Caco-2 (cell line): ENCODE measurements at regions not wholly inside any gene's neighbourhood (a gene's known extent, or its start where the extent isn't known, plus 50 kb on each side); places are given as distances from the start of the nearest gene placed in this dataset.

Experiments
- BruUV-seq: library from RNA; stranded (reverse); fragments of 400-500 nt; replicated peaks from 2 replicates; lab custom pipeline; 2021; lab: Mats Ljungman, UMichigan
- CTCF ChIA-PET: fragments of 300-600 bp; sonication (Branson Sonifier 250); formaldehyde crosslinking; loops from one replicate; lab custom pipeline; 2022; ENCODE audit warnings: antibody characterized with exemption; lab: Charles Lee
- POLR2A ChIA-PET: fragments of 300-600 bp; sonication (Branson Sonifier 250); formaldehyde crosslinking; loops from one replicate; lab custom pipeline; 2022; ENCODE audit warnings: antibody characterized with exemption; lab: Charles Lee
- DNase-seq, 2 experiments: peaks; one replicate each; pipeline versions ENCODE4 v3.0.0 to v3.0.0-alpha.2; 2020 to 2022
- H3K27me3 ChIP-seq: replicated peaks from 2 replicates; pipeline ENCODE4 v1.6.0; 2011; ENCODE audit warnings: low read length; ENCODE audit not compliant: control insufficient read depth, insufficient read depth
- H3K36me3 ChIP-seq: 2 replicates; pipeline ENCODE4 v1.5.1; 2011; ENCODE audit warnings: low read length; ENCODE audit not compliant: control insufficient read depth, insufficient read depth
- H3K4me1 ChIP-seq: fragments of 250-450 bp; sonication (Bioruptor Pico); 2 replicates; pipeline ENCODE4 v1.5.1; 2020; ENCODE audit warnings: mild to moderate bottlenecking
- H3K4me3 ChIP-seq: 2 replicates; pipeline ENCODE4 v1.5.1; 2011; ENCODE audit warnings: low read depth, mild to moderate bottlenecking, control low read depth, low read length
- H3K9me3 ChIP-seq: fragments of 250-450 bp; sonication (Bioruptor Pico); 2 replicates; pipeline ENCODE4 v1.5.1; 2020; ENCODE audit warnings: mild to moderate bottlenecking, moderate library complexity
- H3K27ac Mint-ChIP-seq: one replicate; pipeline ENCODE4 v1.8.0; 2022; ENCODE audit warnings: mixed read lengths; ENCODE audit not compliant: unreplicated experiment
- H3K27me3 Mint-ChIP-seq: one replicate; pipeline ENCODE4 v1.8.0; 2022; ENCODE audit warnings: mixed read lengths; ENCODE audit not compliant: insufficient read depth, unreplicated experiment
- H3K36me3 Mint-ChIP-seq: one replicate; pipeline ENCODE4 v1.8.0; 2022; ENCODE audit warnings: mild to moderate bottlenecking, mixed read lengths; ENCODE audit not compliant: insufficient read depth, unreplicated experiment
- H3K4me1 Mint-ChIP-seq: one replicate; pipeline ENCODE4 v1.8.0; 2022; ENCODE audit warnings: low read depth, mixed read lengths; ENCODE audit not compliant: unreplicated experiment
- H3K4me3 Mint-ChIP-seq: one replicate; pipeline ENCODE4 v1.8.0; 2022; ENCODE audit warnings: mild to moderate bottlenecking, moderate library complexity, mixed read lengths; ENCODE audit not compliant: unreplicated experiment
- H3K9me3 Mint-ChIP-seq: one replicate; pipeline ENCODE4 v1.8.0; 2022; ENCODE audit warnings: mixed read lengths; ENCODE audit not compliant: unreplicated experiment
- CTCF ChIP-seq, 2 experiments: fragments of 200-600 bp in 1 of 2; IDR thresholded peaks; 1 replicate in 1 of 2; 2 replicates in 1 of 2; pipeline versions ENCODE4 v1.5.1 to v1.8.0; 2011 to 2022; ENCODE audit warnings: antibody characterized with exemption in 1 of 2, control low read depth in 1 of 2, inconsistent platforms in 1 of 2, low read depth in 1 of 2, low read length in 1 of 2, mild to moderate bottlenecking in 1 of 2, moderate library complexity in 1 of 2; ENCODE audit not compliant: insufficient read depth in 1 of 2, severe bottlenecking in 1 of 2, unreplicated experiment in 1 of 2
- intact Hi-C: fragments of 100-400 bp; cut with micrococcal nuclease; formaldehyde crosslinking; loops from one replicate; pipeline ENCODE4 v1.10.0; 2022; ENCODE audit not compliant: unreplicated experiment

DNA sequence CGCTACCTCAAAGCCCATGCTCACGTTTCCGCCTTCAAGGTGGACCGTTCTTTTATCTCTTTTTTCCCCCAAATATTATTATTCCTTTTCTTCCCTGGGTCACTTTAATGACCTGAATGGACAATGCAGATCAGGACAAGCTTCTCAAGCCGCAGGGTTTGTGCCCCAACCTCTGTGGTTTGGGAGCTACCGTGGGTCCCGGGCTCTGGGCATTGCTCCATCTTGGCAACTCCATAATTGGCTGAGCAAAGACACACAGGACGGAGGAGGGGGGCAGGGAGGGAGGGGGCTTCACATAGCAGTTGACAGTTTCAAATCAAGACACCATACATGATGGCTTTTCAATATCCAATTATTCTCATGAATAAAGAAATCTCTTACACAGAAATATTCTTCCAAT lies 308.1 kb upstream of the FZD8 start:
- H3K4me1 ChIP-seq = no peaks in the 10 kb centered on the region
- no peaks in the 10 kb centered on the region for H3K9me3 Mint-ChIP-seq
- no peaks in the 10 kb centered on the region for H3K9me3 ChIP-seq
- no peak overlapping the region for H3K27ac Mint-ChIP-seq
- intact Hi-C loops = no loop called here
- BruUV-seq = no TSS peak
- no peak for DNase-seq
- no peak overlapping the region for H3K4me3 ChIP-seq
- POLR2A ChIA-PET = no interaction called here
- no peak for TF ChIP-seq CTCF (IDR thresholded peaks at IDR 0.05; ENCODE audit: insufficient read depth in 1 of 2, low read depth in 1 of 2, low read length in 1 of 2, severe bottlenecking in 1 of 2, unreplicated experiment in 1 of 2)
- no peak overlapping the region for H3K4me3 Mint-ChIP-seq
- no peaks in the 10 kb centered on the region for H3K27me3 ChIP-seq
- H3K4me1 Mint-ChIP-seq = no peaks in the 10 kb centered on the region
- peaks cover 23% of the 10 kb centered on the region for H3K27me3 Mint-ChIP-seq
- CTCF ChIA-PET = no interaction called here
- no peaks in the 10 kb centered on the region for H3K36me3 Mint-ChIP-seq
- H3K36me3 ChIP-seq = no peaks in the 10 kb centered on the region

GRCh38 chr10:35949811-35950211 lies 307.7 kb upstream of the FZD8 start:
- Histone ChIP-seq H3K4me1 (no peaks in the 10 kb centered on the region), H3K9me3 (no peaks in the 10 kb centered on the region), H3K4me3 (no peak overlapping the region), H3K27me3 (no peaks in the 10 kb centered on the region), H3K36me3 (no peaks in the 10 kb centered on the region)
- no peak for TF ChIP-seq CTCF (IDR thresholded peaks at IDR 0.05; ENCODE audit: insufficient read depth in 1 of 2, low read depth in 1 of 2, low read length in 1 of 2, severe bottlenecking in 1 of 2, unreplicated experiment in 1 of 2)
- CTCF ChIA-PET = no interaction called here
- Mint-ChIP-seq H3K4me1 (no peaks in the 10 kb centered on the region), H3K27ac (no peak overlapping the region), H3K36me3 (no peaks in the 10 kb centered on the region), H3K9me3 (no peaks in the 10 kb centered on the region), H3K4me3 (no peak overlapping the region), H3K27me3 (peaks cover 25% of the 10 kb centered on the region)
- no peak for DNase-seq
- POLR2A ChIA-PET = no interaction called here
- no TSS peak for BruUV-seq
- intact Hi-C loops = no loop called here

GRCh38 chr10:35946556-35946955 lies 304.5 kb upstream of the FZD8 start:
- CTCF ChIA-PET = interaction anchor here (0.6 kb wide), 1 partner anchor 540 kb away, joined by 3 read pairs; no protein-coding TSS in a partner anchor
- POLR2A ChIA-PET = no interaction called here
- no TSS peak for BruUV-seq
- DNase-seq = no peak
- Histone ChIP-seq H3K36me3 (no peaks in the 10 kb centered on the region), H3K4me3 (no peak overlapping the region), H3K4me1 (no peaks in the 10 kb centered on the region), H3K27me3 (no peaks in the 10 kb centered on the region), H3K9me3 (no peaks in the 10 kb centered on the region)
- no peaks in the 10 kb centered on the region for H3K36me3 Mint-ChIP-seq
- no peaks in the 10 kb centered on the region for H3K9me3 Mint-ChIP-seq
- H3K4me3 Mint-ChIP-seq = no peak overlapping the region
- H3K27me3 Mint-ChIP-seq = peaks cover 25% of the 10 kb centered on the region
- no peak for TF ChIP-seq CTCF (IDR thresholded peaks at IDR 0.05; ENCODE audit: insufficient read depth in 1 of 2, low read depth in 1 of 2, low read length in 1 of 2, severe bottlenecking in 1 of 2, unreplicated experiment in 1 of 2)
- intact Hi-C loops = no loop called here
- no peaks in the 10 kb centered on the region for H3K4me1 Mint-ChIP-seq
- H3K27ac Mint-ChIP-seq = no peak overlapping the region
